Stimulated activated effector memory CD8-positive, alpha-beta T cell treated with anti-CD3 and anti-CD28 coated beads, Interleukin-12 subunit alpha, Interleukin-12 subunit beta, amount 100 ng/mL, for 72 hours (primary cell): ENCODE measurements at regions not wholly inside any gene's neighbourhood (a gene's known extent, or its start where the extent isn't known, plus 50 kb on each side); places are given as distances from the start of the nearest gene placed in this dataset.
"Not testable (repeated sequence)": the region's sequence is repeated elsewhere in the genome, so short reads cannot be mapped to it uniquely, and the experiment has no call there.

Source experiments
- ATAC-seq: fragments of 150-1000 bp; cut with Tn5 transposase; 2 replicates; pipeline ENCODE4 v1.10.0; 2021
- DNase-seq, 2 donors: peaks; one replicate each; pipeline ENCODE4 v3.0.0; 2021 to 2022; ENCODE audit warnings: low spot score in 2 of 2
- H3K27ac Mint-ChIP-seq: one replicate; pipeline ENCODE4 v1.8.0; 2022; ENCODE audit warnings: mild to moderate bottlenecking, mixed read lengths
- H3K36me3 Mint-ChIP-seq: one replicate; pipeline ENCODE4 v1.8.0; 2022; ENCODE audit warnings: mild to moderate bottlenecking, mixed read lengths
- H3K4me1 Mint-ChIP-seq: one replicate; pipeline ENCODE4 v1.8.0; 2022; ENCODE audit warnings: mixed read lengths
- H3K4me3 Mint-ChIP-seq: one replicate; pipeline ENCODE4 v1.8.0; 2022; ENCODE audit warnings: mild to moderate bottlenecking, mixed read lengths
- H3K9me3 Mint-ChIP-seq: one replicate; pipeline ENCODE4 v1.8.0; 2022; ENCODE audit warnings: mixed read lengths

DNA sequence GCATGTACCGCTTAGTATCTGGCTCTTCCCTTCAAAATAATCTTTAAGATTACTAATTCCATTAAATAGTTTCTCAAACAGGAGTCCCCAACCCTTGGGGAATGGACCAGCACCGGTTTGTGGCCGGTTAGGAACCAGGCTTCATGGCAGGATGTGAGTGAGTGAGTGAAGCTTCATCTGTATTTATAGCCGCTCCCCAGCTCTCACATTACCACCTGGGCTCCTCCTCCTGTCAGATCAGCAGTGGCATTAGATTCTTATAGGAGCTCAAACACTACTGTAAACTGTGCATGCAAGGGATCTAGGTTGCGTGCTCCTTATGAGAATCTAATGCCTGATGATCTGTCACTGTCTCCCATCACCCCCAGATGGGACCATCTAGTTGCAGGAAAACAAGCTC is 332.6 kb upstream of the ZNF608 start:
- H3K4me1 Mint-ChIP-seq, H3K4me3 Mint-ChIP-seq, H3K27ac Mint-ChIP-seq, ATAC-seq, DNase-seq, H3K9me3 Mint-ChIP-seq, H3K36me3 Mint-ChIP-seq: not testable (repeated sequence)

DNA sequence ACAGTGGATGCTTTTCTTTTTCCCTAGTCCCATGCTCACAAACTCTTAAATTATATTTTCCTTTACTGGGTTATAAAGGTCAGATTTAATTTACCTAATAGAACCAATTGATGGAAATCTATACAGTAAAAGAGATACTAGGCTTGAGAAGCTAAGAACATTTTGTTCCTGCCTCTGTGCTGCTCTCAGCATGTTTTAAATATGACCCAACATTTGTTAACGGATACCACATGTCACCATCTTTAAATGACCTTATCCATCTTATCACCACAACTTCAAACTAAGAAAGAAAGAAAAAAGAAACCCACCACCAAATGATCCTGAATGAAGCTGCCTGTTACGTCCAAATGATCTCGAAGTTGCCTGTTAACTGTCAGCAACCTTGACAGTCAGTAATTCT is 334.7 kb upstream of the ZNF608 start:
- no peak for ATAC-seq
- Mint-ChIP-seq H3K27ac (no peak overlapping the region), H3K4me1 (no peaks in the 10 kb centered on the region), H3K9me3 (peaks cover 6% of the 10 kb centered on the region), H3K36me3 (no peaks in the 10 kb centered on the region), H3K4me3 (no peak overlapping the region)
- DNase-seq = no peak

DNA sequence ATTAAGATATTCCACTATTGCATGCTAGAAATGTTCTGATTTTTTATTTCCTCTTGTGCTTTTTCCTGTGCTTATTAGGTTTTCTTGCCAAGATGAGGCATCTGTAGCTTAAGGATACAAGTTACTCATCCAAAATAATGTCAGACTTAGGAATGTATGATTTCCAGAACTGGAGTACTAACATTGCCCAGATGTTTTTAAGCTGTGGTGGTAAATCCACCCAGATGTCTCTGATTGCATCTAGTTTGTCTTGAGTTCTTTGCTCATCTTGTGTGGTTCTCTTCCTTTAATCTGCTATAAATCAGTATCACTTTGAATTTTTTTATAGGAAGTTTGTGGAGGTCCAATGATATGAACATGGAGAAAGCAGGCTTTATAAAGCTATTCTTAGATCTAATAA is 337.5 kb upstream of the ZNF608 start:
- Mint-ChIP-seq H3K27ac (no peak overlapping the region), H3K36me3 (no peaks in the 10 kb centered on the region), H3K4me1 (no peaks in the 10 kb centered on the region), H3K4me3 (no peak overlapping the region), H3K9me3 (peaks cover 8% of the 10 kb centered on the region)
- DNase-seq (no peak), ATAC-seq (no peak)

DNA sequence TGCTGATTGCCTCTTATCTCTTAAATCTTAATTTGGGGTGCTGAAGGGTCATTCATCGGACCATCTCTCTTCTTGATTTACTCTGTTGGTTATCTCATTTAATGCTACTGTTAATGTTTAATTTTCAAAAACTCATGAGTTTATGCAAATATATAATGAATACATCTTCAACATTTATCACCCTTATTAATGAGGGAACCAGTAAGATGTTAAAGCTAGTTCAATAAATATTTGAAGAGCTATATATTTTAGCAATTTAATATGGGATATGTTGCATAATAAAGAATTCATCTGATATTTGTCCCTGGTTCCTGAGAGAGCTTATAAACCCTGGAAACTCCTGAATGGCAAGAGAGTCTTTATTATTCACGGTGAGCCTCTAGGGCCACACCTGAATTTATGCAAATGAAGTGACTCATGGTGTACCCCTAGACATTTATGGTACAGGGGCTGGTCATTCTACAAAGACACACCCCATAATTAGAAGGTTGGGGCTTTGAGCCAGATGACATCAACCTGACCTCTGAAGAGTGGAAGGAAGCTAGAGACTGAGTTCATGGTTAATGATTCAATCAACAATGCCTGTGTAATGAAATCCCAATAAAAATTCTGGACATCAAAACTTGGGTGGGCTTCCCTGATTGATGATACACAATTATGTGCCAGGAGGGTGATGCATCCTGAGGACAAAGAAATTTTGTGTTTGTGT is 339.5 kb upstream of the ZNF608 start:
- DNase-seq = no peak
- Mint-ChIP-seq H3K4me1 (no peaks in the 10 kb centered on the region), H3K9me3 (peaks cover 8% of the 10 kb centered on the region), H3K27ac (no peak overlapping the region), H3K36me3 (no peaks in the 10 kb centered on the region), H3K4me3 (no peak overlapping the region)
- ATAC-seq = no peak

DNA sequence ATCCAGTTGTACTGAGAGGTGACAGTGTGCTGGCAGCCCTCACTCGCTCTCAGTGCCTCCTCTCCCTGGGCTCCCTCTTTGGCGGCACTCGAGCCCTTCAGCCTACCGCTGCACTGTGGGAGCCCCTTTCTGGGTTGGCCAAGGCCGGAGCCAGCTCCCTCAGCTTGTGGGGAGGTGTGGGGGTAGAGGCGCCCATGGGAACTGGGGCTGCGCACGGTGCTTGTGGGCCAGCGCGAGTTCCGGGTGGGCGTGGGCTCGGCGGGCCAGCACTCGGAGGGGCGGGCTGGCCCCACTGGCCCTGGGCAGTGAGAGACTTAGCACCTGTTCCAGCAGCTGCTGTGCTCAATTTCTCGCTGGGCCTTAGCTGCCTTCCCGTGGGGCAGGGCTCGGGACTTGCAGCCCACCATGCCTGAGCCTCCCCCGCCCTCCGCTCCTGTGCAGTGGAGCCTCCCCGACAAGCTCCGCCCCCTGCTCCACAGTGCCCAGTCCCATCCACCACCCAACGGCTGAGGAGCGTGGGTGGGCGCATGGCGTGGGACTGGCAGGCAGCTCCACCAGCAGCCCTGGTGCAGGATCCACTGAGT is 342.2 kb upstream of the ZNF608 start:
- no peak for ATAC-seq
- Mint-ChIP-seq H3K27ac (no peak overlapping the region), H3K4me3 (no peak overlapping the region), H3K9me3 (peaks cover 4% of the 10 kb centered on the region), H3K4me1 (no peaks in the 10 kb centered on the region), H3K36me3 (no peaks in the 10 kb centered on the region)
- no peak for DNase-seq

DNA sequence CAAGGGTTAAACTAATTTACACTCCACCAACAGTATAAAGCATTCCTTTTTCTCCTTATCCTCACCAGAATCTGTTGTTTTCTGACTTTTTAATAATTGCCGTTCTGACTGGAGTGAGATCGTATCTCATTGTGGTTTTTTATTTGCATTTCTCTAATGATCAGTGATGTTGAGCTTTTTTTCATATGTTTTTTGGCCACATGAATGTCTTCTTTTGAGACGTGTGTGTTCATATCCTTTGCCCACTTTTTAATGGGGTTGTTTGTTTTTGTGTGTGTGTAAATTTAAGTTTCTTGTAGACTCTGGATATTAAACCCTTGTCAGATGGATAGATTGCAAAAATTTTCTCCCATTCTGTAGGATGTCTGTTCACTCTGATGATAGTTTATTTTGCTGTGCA is 345.7 kb upstream of the ZNF608 start:
- H3K9me3 Mint-ChIP-seq, H3K4me1 Mint-ChIP-seq, DNase-seq, H3K27ac Mint-ChIP-seq, H3K36me3 Mint-ChIP-seq, H3K4me3 Mint-ChIP-seq, ATAC-seq: not testable (repeated sequence)

DNA sequence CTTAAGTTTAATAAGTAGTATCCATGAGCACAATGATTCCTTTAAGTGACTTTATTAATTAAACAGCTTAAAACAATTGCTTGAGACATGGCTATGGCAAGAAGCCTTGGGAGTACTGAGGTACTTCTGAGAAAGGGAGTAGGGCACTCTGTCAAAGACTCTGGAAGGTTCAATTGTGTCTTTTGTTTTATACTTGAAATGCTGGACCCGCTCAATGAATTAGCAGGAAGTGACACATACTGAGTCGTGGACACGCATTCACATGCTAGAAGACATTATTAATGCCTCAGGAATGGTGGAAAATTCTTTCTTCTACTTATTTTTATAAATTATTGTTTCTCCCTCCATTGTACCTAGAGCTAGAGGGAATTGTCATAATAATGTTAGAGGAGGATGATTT is 347.3 kb upstream of the ZNF608 start:
- ATAC-seq (no peak), DNase-seq (no peak)
- Mint-ChIP-seq H3K4me1 (no peaks in the 10 kb centered on the region), H3K27ac (no peak overlapping the region), H3K9me3 (peaks cover 8% of the 10 kb centered on the region), H3K36me3 (no peaks in the 10 kb centered on the region), H3K4me3 (no peak overlapping the region)

DNA sequence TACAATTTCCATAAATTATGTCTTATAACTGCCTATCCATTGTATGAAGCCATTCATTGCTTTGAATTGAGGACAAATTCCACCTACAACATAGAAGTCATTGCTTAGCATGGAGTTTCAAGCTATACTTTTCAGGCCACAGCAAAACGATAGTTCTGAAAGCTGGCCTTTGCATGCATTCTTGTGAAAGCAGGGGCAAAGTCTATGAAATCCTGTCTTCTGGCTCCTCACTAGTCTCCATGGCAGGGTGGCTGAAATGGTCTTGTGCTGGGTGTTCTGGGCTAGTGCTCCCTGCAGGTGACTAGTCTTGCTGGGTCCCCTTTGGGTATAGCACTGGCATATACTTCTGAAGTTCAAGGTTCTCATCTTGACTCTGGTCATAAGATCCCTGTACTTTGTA is 353.9 kb upstream of the ZNF608 start:
- no peak for ATAC-seq
- no peaks in the 10 kb centered on the region for H3K4me1 Mint-ChIP-seq

DNA sequence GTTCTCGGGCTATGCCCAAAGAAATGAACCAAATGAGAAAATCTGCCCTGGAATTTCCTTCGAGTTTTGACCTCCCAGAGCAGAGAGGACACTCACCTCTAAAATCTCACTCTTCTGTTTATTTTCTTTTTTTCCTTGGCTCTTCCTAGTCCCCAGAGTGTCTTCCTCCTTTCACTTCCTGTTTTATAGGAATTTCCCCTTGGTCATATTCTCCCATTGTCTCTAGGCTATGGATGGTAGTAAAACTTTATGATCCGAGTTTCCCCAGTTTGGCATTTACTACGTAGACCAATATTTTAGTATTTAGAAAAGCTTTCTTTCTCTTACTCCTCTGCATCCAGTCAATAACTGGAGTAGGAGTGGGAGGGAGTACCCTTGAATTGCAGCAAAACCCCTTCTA is 354.5 kb upstream of the ZNF608 start:
- no peaks in the 10 kb centered on the region for H3K36me3 Mint-ChIP-seq
- H3K9me3 Mint-ChIP-seq = peaks cover 9% of the 10 kb centered on the region
- DNase-seq = no peak
- no peak for ATAC-seq
- H3K4me1 Mint-ChIP-seq = no peaks in the 10 kb centered on the region
- H3K27ac Mint-ChIP-seq = no peak overlapping the region
- H3K4me3 Mint-ChIP-seq = no peak overlapping the region

More for the DNA sequence above, 353.9 kb upstream of the ZNF608 start:
- Mint-ChIP-seq H3K27ac (no peak overlapping the region), H3K4me3 (no peak overlapping the region), H3K9me3 (peaks cover 9% of the 10 kb centered on the region), H3K36me3 (no peaks in the 10 kb centered on the region)
- no peak for DNase-seq

DNA sequence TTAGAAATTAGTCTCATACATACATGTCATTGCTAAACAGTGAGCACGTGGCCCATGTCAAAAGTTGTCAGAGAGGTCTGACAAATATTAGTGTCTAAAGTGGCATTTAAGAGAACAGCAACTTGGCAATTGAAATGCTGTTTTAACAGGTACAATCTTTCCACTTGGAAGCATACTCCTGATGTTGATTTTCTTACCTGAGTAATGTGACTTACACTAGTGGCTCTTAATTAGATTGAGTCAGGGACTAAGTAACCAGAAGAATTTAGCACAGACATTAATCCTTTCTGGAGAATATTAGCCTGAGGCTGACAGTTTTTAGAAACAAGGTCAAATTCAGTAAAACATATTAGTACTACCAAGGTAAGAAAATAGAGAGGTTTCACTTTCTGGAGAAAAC is 357.0 kb upstream of the ZNF608 start:
- ATAC-seq (no peak), DNase-seq (no peak)
- no peaks in the 10 kb centered on the region for H3K4me1 Mint-ChIP-seq
- peaks cover 5% of the 10 kb centered on the region for H3K9me3 Mint-ChIP-seq
- no peak overlapping the region for H3K27ac Mint-ChIP-seq
- no peaks in the 10 kb centered on the region for H3K36me3 Mint-ChIP-seq
- H3K4me3 Mint-ChIP-seq = no peak overlapping the region

DNA sequence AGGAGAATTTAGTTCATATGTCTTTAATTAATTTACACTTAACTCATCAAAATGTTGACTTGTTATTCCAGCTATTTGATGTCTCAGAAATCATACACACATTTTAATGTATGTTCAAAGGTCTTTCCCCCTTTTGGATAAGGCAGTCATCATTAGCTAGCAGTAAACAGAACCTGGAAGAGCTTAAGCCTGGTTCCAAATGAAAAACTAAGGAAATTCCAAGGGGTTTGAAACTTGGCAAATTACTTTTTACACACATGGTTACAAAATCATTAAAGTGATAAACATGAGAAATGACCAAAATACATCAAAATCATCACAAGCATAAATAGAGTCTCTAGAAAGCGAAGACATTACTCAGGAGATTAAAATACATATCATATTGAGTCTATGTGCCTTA is 359.8 kb upstream of the ZNF608 start:
- no peaks in the 10 kb centered on the region for H3K4me1 Mint-ChIP-seq
- H3K9me3 Mint-ChIP-seq = peaks cover 6% of the 10 kb centered on the region
- no peak overlapping the region for H3K4me3 Mint-ChIP-seq
- no peak for DNase-seq
- no peak for ATAC-seq
- H3K27ac Mint-ChIP-seq = no peak overlapping the region
- no peaks in the 10 kb centered on the region for H3K36me3 Mint-ChIP-seq

DNA sequence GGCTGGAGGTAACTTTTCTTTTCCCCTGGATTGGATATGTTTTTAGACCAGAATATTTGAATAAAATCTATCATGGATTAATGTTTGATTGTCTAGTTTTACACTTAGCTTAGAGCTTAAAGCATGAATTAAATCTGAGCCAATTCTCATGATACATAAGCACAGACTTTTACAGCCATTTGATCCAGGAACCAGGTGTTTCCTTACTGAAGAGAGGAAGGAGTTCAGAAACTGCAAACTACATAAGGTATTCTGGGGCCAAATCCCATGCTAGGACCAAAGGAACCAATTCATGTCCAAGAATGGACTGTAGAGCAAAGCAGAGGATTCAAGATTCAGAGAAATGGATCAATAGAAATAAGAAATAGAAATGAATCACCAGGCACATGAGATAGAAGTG is 360.4 kb upstream of the ZNF608 start:
- ATAC-seq (no peak), DNase-seq (no peak)
- no peaks in the 10 kb centered on the region for H3K36me3 Mint-ChIP-seq
- no peak overlapping the region for H3K4me3 Mint-ChIP-seq
- peaks cover 11% of the 10 kb centered on the region for H3K9me3 Mint-ChIP-seq
- H3K27ac Mint-ChIP-seq = no peak overlapping the region
- no peaks in the 10 kb centered on the region for H3K4me1 Mint-ChIP-seq

DNA sequence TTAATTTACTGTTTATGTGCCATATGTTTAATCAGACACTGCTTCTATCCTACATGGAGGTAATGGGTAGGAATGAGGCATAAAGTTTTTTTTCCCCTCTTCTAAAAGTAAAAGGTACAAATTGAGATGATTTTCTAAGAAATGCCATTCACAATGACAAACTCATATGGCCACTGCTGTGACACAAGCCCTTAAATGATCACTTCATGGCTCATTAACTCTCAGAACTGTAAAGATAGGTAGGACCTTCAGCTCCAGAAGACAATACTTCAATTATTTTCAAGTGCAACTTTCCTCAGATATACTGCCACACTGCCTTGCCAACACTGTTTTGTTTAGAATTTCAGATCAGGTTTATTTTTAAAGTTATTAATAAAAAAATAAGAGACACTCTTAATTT is 362.9 kb upstream of the ZNF608 start:
- Mint-ChIP-seq H3K4me1 (no peaks in the 10 kb centered on the region), H3K27ac (no peak overlapping the region), H3K4me3 (no peak overlapping the region), H3K9me3 (peaks cover 11% of the 10 kb centered on the region), H3K36me3 (no peaks in the 10 kb centered on the region)
- no peak for ATAC-seq
- no peak for DNase-seq

DNA sequence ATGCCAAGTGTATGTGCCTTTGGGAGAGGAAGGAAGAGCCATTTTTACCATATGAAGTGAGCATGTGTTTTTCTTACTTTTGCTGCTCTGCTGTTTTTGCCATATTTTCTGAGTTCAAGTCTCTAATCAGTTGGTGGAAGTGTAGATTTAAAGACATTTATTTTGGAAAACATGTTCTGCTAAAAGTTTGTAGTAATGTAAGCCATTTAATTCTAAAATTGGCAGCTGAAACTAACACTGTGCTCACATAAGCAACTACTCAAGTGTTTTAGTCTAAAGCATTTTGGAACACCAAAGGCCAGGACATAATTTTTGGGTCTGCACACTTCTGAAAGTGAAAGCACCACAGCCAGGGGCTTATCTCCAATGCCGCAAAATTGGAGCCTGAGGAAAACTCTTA is 363.4 kb upstream of the ZNF608 start:
- Mint-ChIP-seq H3K9me3 (peaks cover 11% of the 10 kb centered on the region), H3K4me3 (no peak overlapping the region), H3K27ac (no peak overlapping the region), H3K4me1 (no peaks in the 10 kb centered on the region), H3K36me3 (no peaks in the 10 kb centered on the region)
- ATAC-seq (no peak), DNase-seq (no peak)

DNA sequence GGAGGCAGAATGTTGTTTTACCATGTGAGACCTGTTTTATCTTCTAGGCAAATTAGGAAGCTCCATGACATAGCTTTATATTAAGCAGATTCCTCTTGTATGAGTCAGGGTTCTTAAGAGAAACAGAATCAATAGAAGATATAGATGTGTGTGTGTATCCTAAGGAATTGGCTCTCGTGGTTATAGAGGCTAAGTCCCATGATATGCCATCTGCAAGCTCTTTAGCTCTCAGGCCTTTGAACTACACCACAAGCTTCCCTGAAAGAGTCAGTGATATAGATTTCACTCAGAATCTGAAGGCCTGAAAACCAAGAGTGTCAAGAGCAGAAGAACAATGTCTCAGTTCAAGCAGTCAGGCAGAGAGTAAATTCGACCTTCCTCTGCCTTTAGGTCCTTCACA is 365.8 kb upstream of the ZNF608 start:
- ATAC-seq (no peak), DNase-seq (no peak)
- Mint-ChIP-seq H3K4me3 (no peak overlapping the region), H3K36me3 (no peaks in the 10 kb centered on the region), H3K4me1 (no peaks in the 10 kb centered on the region), H3K9me3 (peaks cover 11% of the 10 kb centered on the region), H3K27ac (no peak overlapping the region)

DNA sequence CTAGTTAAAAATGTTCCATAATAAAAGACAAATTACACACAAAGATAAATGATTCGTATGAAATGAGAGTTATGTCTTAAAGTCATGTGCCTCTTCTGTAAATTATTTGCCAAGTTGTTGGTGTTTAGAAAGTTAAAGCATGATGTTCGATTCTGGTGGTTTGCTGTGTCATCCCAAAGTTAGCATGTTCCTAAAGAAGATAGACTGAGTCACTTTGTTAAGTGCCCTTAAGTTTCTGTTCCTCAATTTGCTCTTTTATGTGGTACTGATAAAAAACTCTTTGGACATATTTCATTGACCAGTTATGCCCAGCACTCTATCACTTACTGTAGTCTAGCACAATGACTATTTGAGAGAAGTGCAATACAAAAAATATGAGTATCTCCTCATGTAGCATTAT is 366.9 kb upstream of the ZNF608 start:
- Mint-ChIP-seq H3K36me3 (no peaks in the 10 kb centered on the region), H3K9me3 (peaks cover 20% of the 10 kb centered on the region), H3K4me3 (no peak overlapping the region), H3K27ac (no peak overlapping the region), H3K4me1 (no peaks in the 10 kb centered on the region)
- ATAC-seq = no peak
- DNase-seq = no peak

DNA sequence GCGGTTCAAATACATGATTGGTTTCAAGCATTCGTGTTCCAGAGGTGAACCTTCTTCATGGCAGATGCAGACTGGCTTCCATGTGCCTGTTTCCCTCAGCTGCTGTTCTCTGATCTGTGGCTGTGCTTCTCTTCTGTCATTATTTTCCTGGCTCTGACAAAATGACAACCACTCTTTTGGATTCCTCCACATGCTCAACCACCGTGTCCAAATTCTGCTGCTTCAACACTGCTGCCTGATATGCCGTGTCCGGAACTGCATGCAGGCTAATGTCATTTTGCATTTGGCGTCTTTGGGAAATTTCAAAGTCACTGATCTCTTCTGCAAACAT is 368.7 kb upstream of the ZNF608 start:
- Mint-ChIP-seq H3K9me3 (peaks cover 17% of the 10 kb centered on the region), H3K4me1 (no peaks in the 10 kb centered on the region), H3K4me3 (no peak overlapping the region), H3K27ac (no peak overlapping the region), H3K36me3 (no peaks in the 10 kb centered on the region)
- ATAC-seq (no peak), DNase-seq (no peak)
